CD14-positive monocyte (primary cell): ENCODE measurements at regions not wholly inside any gene's neighbourhood (a gene's known extent, or its start where the extent isn't known, plus 50 kb on each side); places are given as distances from the start of the nearest gene placed in this dataset.

ENCODE experiments used
- DNase-seq, 3 donors: peaks; one replicate each; pipeline ENCODE4 v3.0.0-alpha.2; 2011 to 2022
- H2AFZ ChIP-seq: 2 replicates; pipeline ENCODE4 v1.6.0; 2012; ENCODE audit warnings: mild to moderate bottlenecking, low read depth, low read length, inconsistent platforms; ENCODE audit not compliant: insufficient read depth, poor library complexity, severe bottlenecking
- H3K27ac ChIP-seq, 2 donors: 1 replicate in 1 of 2; 2 replicates in 1 of 2; pipeline ENCODE4 v1.5.1; 2012 to 2013; ENCODE audit warnings: low read length in 2 of 2, control low read depth in 1 of 2, inconsistent platforms in 1 of 2, low read depth in 1 of 2, mild to moderate bottlenecking in 1 of 2
- H3K27me3 ChIP-seq, 2 donors: one replicate each; pipeline versions ENCODE4 v1.6.0 to v1.6.1; 2011 to 2013; ENCODE audit warnings: low read length in 2 of 2; ENCODE audit not compliant: control insufficient read depth in 2 of 2, insufficient read depth in 2 of 2
- H3K36me3 ChIP-seq, 2 donors: replicated peaks in 1 of 2; 1 replicate in 1 of 2; 2 replicates in 1 of 2; pipeline versions ENCODE4 v1.5.1 to v1.6.1; 2012 to 2013; ENCODE audit warnings: low read length in 2 of 2, control low read depth in 1 of 2, inconsistent platforms in 1 of 2, mild to moderate bottlenecking in 1 of 2; ENCODE audit not compliant: insufficient read depth in 2 of 2, control insufficient read depth in 1 of 2
- H3K4me1 ChIP-seq, 2 donors: 1 replicate in 1 of 2; 2 replicates in 1 of 2; pipeline versions ENCODE4 v1.5.1 to v1.6.1; 2012 to 2013; ENCODE audit warnings: low read length in 2 of 2, control low read depth in 1 of 2, inconsistent platforms in 1 of 2, mild to moderate bottlenecking in 1 of 2, moderate library complexity in 1 of 2; ENCODE audit not compliant: insufficient read depth in 2 of 2, control insufficient read depth in 1 of 2
- H3K4me2 ChIP-seq: replicated peaks from 2 replicates; pipeline ENCODE3; 2012; ENCODE audit warnings: low read length, moderate library complexity, mild to moderate bottlenecking; ENCODE audit not compliant: poor library complexity, severe bottlenecking; ENCODE audit errors: extremely low read depth
- H3K4me3 ChIP-seq, 3 experiments: fragments of 200-600 bp in 1 of 3; sonication (generic) in 1 of 3; replicated peaks in 1 of 3; 1 replicate in 2 of 3; 2 replicates in 1 of 3; pipeline ENCODE4 v1.5.1; 2011 to 2013; ENCODE audit warnings: low read length in 3 of 3, mild to moderate bottlenecking in 3 of 3, control low read depth in 2 of 3, low read depth in 2 of 3, inconsistent platforms in 1 of 3, moderate library complexity in 1 of 3
- H3K79me2 ChIP-seq: 2 replicates; pipeline ENCODE4 v1.6.0; 2012; ENCODE audit warnings: mild to moderate bottlenecking, control low read depth, inconsistent platforms, low read length, moderate library complexity; ENCODE audit not compliant: insufficient read depth
- H3K9ac ChIP-seq: 2 replicates; pipeline ENCODE4 v1.6.0; 2017; ENCODE audit warnings: low read length, mild to moderate bottlenecking; ENCODE audit not compliant: insufficient read depth, poor library complexity, severe bottlenecking
- H3K9me3 ChIP-seq, 2 donors: replicated peaks in 1 of 2; 1 replicate in 1 of 2; 2 replicates in 1 of 2; pipeline versions ENCODE4 v1.5.1 to v1.6.1; 2012 to 2013; ENCODE audit warnings: low read length in 2 of 2, control low read depth in 1 of 2; ENCODE audit not compliant: control insufficient read depth in 1 of 2, insufficient read depth in 1 of 2
- H4K20me1 ChIP-seq: 2 replicates; pipeline ENCODE4 v1.6.0; 2012; ENCODE audit warnings: mild to moderate bottlenecking, low read length, control low read depth, moderate library complexity; ENCODE audit not compliant: insufficient read depth
- H3K27ac Mint-ChIP-seq, 7 donors: one replicate each; pipeline ENCODE4 v1.8.0; 2020; ENCODE audit warnings: mild to moderate bottlenecking in 7 of 7, mixed read lengths in 7 of 7, moderate library complexity in 6 of 7, inconsistent platforms in 2 of 7
- H3K27me3 Mint-ChIP-seq, 3 donors: one replicate each; pipeline ENCODE4 v1.8.0; 2021 to 2022; ENCODE audit warnings: low read depth in 3 of 3, mild to moderate bottlenecking in 3 of 3, mixed read lengths in 3 of 3, moderate library complexity in 3 of 3, inconsistent platforms in 1 of 3
- H3K36me3 Mint-ChIP-seq, 2 donors: one replicate each; pipeline ENCODE4 v1.8.0; 2020; ENCODE audit warnings: mixed read lengths in 2 of 2, inconsistent platforms in 1 of 2, mild to moderate bottlenecking in 1 of 2
- H3K4me1 Mint-ChIP-seq: one replicate; pipeline ENCODE4 v1.8.0; 2020; ENCODE audit warnings: mild to moderate bottlenecking, mixed read lengths
- H3K4me3 Mint-ChIP-seq, 2 donors: one replicate each; pipeline ENCODE4 v1.8.0; 2020; ENCODE audit warnings: mild to moderate bottlenecking in 2 of 2, mixed read lengths in 2 of 2, moderate library complexity in 1 of 2
- H3K9me3 Mint-ChIP-seq, 7 donors: one replicate each; pipeline ENCODE4 v1.8.0; 2020 to 2022; ENCODE audit warnings: mixed read lengths in 7 of 7, mild to moderate bottlenecking in 6 of 7, moderate library complexity in 6 of 7, inconsistent platforms in 2 of 7
- WGBS: methylation state at CpG from one replicate; pipeline ENCODE4 v1.1.5; 2013; ENCODE audit warnings: missing lambda C conversion rate; ENCODE audit not compliant: insufficient coverage; 5-methylcytosine and 5-hydroxymethylcytosine counted together
- intact Hi-C, 2 donors: fragments of 100-400 bp; cut with micrococcal nuclease; formaldehyde crosslinking; loops; one replicate each; pipeline versions ENCODE4 v1.15.0 to v1.15.1; 2023
- TF ChIP-seq, protein P1 (sequence below): fragments of 200-600 bp; IDR thresholded peaks from one replicate; pipeline ENCODE4 v1.8.0; 2022; ENCODE audit warnings: antibody characterized with exemption, mild to moderate bottlenecking

DNA sequence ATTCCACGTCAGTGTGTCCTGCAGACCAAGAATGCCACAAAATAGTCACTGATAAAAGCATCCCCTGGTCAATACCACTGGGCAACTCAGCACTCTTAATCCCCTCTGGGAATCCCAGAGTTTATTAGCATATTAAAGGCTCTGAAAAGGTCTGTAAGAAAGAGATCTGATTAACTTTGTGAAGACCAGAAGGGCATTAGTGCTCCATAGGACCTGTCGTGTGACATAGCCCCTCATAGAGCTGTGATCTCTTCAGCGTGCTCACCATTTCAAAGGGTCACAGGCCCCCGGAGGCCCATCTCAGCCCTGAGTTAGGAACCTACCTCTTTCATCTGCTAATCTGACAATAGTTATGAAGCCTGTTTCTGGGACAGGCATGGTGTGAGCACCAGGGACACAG, 299.2 kb downstream of the MN1 start:
- no peak overlapping the region for H3K4me2 ChIP-seq
- no peaks in the 10 kb centered on the region for H3K27me3 ChIP-seq
- H3K27ac ChIP-seq = no peak overlapping the region
- no peaks in the 10 kb centered on the region for H3K36me3 ChIP-seq
- H3K4me1 ChIP-seq = no peaks in the 10 kb centered on the region
- intact Hi-C loops = no loop called here
- no peak for DNase-seq
- Mint-ChIP-seq H3K27ac (no peak overlapping the region), H3K4me1 (no peaks in the 10 kb centered on the region), H3K4me3 (no peak overlapping the region), H3K27me3 (peaks cover 0 to 5% (median 4%) of the 10 kb centered on the region in 3 donors), H3K9me3 (peaks cover 0 to 4% (median 0%) of the 10 kb centered on the region in 7 donors), H3K36me3 (no peaks in the 10 kb centered on the region)
- H4K20me1 ChIP-seq = no peaks in the 10 kb centered on the region
- no peaks in the 10 kb centered on the region for H3K79me2 ChIP-seq
- H3K4me3 ChIP-seq = no peak overlapping the region
- H2AFZ ChIP-seq = no peak overlapping the region
- TF ChIP-seq, protein P1, sequence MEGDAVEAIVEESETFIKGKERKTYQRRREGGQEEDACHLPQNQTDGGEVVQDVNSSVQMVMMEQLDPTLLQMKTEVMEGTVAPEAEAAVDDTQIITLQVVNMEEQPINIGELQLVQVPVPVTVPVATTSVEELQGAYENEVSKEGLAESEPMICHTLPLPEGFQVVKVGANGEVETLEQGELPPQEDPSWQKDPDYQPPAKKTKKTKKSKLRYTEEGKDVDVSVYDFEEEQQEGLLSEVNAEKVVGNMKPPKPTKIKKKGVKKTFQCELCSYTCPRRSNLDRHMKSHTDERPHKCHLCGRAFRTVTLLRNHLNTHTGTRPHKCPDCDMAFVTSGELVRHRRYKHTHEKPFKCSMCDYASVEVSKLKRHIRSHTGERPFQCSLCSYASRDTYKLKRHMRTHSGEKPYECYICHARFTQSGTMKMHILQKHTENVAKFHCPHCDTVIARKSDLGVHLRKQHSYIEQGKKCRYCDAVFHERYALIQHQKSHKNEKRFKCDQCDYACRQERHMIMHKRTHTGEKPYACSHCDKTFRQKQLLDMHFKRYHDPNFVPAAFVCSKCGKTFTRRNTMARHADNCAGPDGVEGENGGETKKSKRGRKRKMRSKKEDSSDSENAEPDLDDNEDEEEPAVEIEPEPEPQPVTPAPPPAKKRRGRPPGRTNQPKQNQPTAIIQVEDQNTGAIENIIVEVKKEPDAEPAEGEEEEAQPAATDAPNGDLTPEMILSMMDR = no peak
- H3K9ac ChIP-seq = no peak overlapping the region
- no peaks in the 10 kb centered on the region for H3K9me3 ChIP-seq
- 90% methylated on average over 2 of the region's 4 CpGs for WGBS

DNA sequence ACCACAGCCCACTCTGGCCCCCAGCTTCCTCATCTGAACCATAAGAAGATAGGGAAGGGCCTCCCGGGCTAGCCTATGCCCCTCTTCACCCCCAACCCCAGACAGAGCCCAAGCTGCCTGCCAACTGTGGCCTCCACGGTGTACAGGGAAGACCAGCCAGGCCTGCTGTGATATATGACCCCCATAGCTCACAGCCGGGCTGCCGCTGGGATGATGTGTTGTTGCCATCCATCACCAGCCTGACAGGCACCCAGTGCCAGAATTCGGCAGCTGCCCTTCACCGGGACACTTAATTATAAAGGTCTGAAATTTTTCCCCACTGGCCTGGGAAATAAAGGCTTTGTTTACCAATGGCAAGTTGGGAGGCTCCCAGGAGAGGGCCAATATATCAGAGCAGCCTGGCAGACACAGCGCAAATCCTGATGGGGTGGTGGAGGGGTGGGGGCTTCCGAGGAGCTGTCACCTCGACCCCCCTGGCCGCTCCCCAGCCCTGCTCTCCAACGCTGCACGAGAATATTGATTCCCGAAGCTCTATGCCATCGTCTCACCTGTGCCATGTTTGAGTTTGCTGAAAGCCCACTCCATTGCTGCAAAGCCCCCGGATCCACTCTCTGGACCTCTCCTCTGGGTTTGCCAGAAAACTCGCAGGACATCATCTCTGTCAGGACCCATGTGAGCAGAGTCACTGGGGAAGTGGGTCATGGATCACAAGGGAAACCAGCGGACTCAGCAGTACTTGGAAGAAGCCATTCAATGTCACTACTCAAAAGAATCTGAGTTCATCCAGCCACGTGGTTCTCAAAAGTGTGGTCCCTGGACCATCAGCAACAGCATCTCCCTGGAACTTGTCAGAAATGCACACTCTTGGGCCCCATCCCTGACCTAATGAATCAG, 296.9 kb downstream of the MN1 start:
- no peak overlapping the region for H3K27ac Mint-ChIP-seq
- no peak for DNase-seq
- TF ChIP-seq, protein P1 = no peak
- H3K9me3 ChIP-seq = no peaks in the 10 kb centered on the region
- no peaks in the 10 kb centered on the region for H3K4me1 ChIP-seq
- H3K4me3 ChIP-seq = no peak overlapping the region
- H3K27me3 ChIP-seq = no peaks in the 10 kb centered on the region
- no peak overlapping the region for H3K9ac ChIP-seq
- H3K4me3 Mint-ChIP-seq = no peak overlapping the region
- no peaks in the 10 kb centered on the region for H3K36me3 Mint-ChIP-seq
- peaks cover 0 to 4% (median 2%) of the 10 kb centered on the region in 7 donors for H3K9me3 Mint-ChIP-seq
- H3K27ac ChIP-seq = no peak overlapping the region
- no peaks in the 10 kb centered on the region for H3K36me3 ChIP-seq
- WGBS = 88% methylated on average over 14 of the region's 18 CpGs
- H3K4me1 Mint-ChIP-seq = no peaks in the 10 kb centered on the region
- H2AFZ ChIP-seq = no peak overlapping the region
- no peaks in the 10 kb centered on the region for H3K79me2 ChIP-seq
- intact Hi-C loops = no loop called here
- H3K27me3 Mint-ChIP-seq = peaks cover 2 to 5% (median 4%) of the 10 kb centered on the region in 3 donors
- H3K4me2 ChIP-seq = no peak overlapping the region
- no peaks in the 10 kb centered on the region for H4K20me1 ChIP-seq
